ENCODE measurements at regions not wholly inside any gene's neighbourhood (a gene's known extent, or its start where the extent isn't known, plus 50 kb on each side); places are given as distances from the start of the nearest gene placed in this dataset.

GRCh38 chr2:7279421-7279949 lies 362.3 kb downstream of the RNF144A start:
- Histone ChIP-seq H3K4me3 (no peak overlapping the region), H3K27ac (no peak overlapping the region)

DNA sequence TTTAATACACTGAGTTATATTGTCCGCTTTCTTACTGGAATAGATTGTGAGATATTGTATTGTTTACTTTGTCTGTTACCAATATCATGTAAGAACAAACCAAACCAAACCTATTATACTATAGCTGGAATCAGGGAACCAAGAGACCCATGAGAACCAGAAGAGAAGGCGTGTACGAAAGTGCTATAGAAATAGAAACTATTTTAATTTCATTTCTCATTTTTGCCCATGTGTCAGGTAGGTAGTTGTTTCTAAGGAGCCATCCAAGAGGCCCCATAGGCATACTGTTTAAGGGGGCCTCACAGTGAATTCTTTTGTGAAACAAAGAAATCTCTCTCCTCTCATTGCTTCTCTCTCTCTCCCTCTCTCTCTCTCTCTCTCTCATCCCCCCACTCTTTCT lies 363.6 kb downstream of the RNF144A start:
- H3K27ac ChIP-seq, result no peak overlapping the region
- H3K4me3 ChIP-seq, result no peak overlapping the region

GRCh38 chr2:7281231-7282201 lies 364.3 kb downstream of the RNF144A start:
- H3K27ac ChIP-seq, result no peak overlapping the region
- H3K4me3 ChIP-seq, result no peak overlapping the region

DNA sequence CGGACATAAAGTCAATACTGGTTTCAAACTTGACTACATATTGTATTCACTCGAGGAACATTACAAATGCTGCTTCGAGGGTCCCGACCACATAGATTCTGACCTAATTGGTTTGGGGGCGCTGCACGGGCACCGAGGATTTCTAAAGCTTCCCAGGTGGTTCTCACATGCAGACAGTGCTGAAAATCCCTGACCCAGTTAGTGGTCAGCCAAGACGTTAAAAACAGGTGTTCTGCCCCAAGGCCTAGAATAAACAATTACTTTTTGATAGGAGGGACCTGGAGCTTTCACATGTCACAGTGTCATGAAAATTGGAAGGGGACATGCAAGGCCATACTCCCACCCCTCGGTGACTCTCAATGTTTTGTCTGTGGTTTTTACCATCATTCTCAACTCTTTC lies 368.9 kb downstream of the RNF144A start:
- no peak overlapping the region for H3K27ac ChIP-seq

DNA sequence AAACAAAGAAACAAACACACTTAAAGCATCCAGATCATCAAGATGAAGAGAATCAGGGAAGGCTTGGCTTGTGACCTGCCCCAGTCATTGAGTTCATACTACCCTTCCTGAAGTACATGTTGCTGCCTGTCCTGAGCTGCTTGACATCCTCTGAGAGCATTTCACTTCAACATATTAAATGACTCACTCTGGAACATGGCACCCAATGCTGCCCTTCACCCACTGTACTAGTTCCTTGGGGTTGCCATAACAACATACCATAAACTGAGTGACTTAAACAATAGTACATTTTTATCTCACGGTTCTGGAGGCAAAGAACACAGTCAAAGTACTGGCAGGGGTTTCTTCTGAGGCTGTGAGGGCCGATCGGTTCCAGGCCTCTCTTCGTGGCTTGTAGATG lies 371.3 kb downstream of the RNF144A start:
- no peak overlapping the region for H3K27ac ChIP-seq
- no peak overlapping the region for H3K4me3 ChIP-seq

More for the DNA sequence above, 368.9 kb downstream of the RNF144A start:
- no peak overlapping the region for H3K4me3 ChIP-seq

DNA sequence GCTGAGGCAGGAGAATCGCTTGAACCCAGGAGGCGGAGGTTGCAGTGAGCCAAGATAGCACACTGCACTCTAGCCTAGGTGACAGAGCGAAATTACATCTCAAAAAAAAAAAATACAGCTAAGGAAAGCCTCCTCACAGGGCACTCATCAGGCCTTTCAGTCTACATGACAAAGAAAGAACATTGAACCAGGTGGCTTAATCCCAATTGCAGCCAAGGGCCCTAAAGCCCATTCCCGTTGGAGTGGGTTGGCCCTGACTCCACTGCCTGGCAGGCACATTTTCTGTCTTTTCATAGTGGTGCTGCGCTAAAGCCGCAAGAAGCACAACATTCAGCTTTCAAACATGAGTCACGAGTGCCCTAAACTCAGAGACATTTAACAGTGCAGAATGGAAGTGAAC lies 372.5 kb downstream of the RNF144A start:
- Histone ChIP-seq H3K4me3 (no peak overlapping the region), H3K27ac (no peak overlapping the region)

GRCh38 chr2:7292154-7292691 lies 375.0 kb downstream of the RNF144A start:
- H3K4me3 ChIP-seq, result no peak overlapping the region
- H3K27ac ChIP-seq, result no peak overlapping the region

GRCh38 chr2:7309582-7309981 lies 392.4 kb downstream of the RNF144A start:
- no peak overlapping the region for H3K4me3 ChIP-seq

GRCh38 chr2:7324706-7325105 lies 407.5 kb downstream of the RNF144A start:
- Histone ChIP-seq H3K4me3 (no peak overlapping the region), H3K27ac (no peak overlapping the region)

More at GRCh38 chr2:7309582-7309981, 392.4 kb downstream of the RNF144A start:
- H3K27ac ChIP-seq, result no peak overlapping the region

DNA sequence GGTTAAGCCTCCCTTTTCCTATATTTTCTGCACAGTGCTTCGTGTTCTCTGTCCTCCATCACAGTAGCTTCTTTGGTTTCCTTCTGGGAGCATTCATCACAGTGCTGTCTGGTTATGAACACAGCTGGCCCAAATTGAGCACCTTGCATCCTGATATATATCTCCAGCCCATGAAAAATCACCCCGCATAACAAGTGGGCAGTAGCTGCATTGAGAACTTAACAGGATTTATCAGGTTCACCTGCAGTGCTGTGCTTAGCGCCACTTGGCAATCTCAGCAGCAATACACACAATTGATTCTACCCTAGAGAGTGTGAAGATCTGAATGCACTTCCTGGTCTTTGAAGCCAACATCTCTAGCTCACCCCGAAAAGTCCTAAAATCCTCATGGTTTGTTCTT lies 408.0 kb downstream of the RNF144A start:
- no peak overlapping the region for H3K27ac ChIP-seq

GRCh38 chr2:7329465-7329864 lies 412.3 kb downstream of the RNF144A start:
- Histone ChIP-seq H3K4me3 (no peak overlapping the region), H3K27ac (no peak overlapping the region)

More for the DNA sequence above, 408.0 kb downstream of the RNF144A start:
- H3K4me3 ChIP-seq, result no peak overlapping the region

DNA sequence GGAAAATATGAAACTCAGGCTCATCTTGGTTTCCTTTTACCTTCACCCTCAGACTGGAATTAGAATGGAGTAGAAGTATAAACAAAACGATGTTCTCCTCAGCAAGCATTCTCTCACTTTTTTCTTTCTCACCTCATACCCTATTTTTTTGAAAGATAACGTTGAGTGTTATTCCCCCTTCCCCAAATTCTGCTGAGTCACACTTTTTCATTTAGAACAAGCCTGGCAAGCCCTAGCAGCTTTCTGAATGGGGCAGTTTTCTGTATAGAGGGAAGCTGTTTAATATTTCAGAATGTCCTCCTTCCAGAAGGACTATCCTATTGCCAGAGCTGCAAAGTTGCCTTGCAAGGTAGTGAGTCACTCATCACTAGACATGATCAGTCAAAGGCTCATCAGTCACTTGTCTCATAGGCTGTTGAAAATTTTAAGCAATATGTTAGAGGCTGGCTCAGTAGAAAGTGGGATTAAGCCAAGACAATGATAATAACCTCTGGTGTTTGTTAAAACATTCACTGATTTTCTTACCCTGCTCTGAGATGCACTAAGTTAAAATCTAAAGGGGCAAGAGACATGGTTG lies 416.1 kb downstream of the RNF144A start:
- H3K4me3 ChIP-seq, result no peak overlapping the region
- no peak overlapping the region for H3K27ac ChIP-seq

DNA sequence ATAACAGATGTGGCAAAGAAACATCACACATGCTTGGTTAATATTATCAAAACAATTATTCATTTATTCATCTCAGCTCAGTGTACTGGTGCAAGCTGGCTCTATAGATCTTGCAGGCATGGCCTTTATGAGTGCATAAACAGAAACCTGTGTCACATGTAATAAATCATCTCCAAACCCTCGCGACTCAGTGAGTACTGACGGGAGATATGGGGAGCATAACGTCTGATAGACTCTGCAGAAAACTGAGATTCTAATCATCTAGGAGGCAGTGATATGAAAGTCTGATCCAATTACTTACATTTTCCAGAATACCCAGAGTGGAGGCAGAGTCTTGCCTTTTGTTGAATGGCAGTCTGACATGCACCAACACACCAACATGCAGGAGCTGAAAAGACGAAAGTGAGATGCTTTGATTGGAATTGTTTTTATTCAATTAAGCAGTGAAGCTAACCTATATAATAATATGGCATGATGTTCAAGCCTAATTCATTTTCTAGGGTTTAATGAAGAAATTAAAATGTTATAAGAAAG lies 416.8 kb downstream of the RNF144A start:
- Histone ChIP-seq H3K4me3 (no peak overlapping the region), H3K27ac (no peak overlapping the region)

GRCh38 chr2:7338961-7339360 lies 421.7 kb downstream of the RNF144A start:
- Histone ChIP-seq H3K27ac (no peak overlapping the region), H3K4me3 (no peak overlapping the region)

DNA sequence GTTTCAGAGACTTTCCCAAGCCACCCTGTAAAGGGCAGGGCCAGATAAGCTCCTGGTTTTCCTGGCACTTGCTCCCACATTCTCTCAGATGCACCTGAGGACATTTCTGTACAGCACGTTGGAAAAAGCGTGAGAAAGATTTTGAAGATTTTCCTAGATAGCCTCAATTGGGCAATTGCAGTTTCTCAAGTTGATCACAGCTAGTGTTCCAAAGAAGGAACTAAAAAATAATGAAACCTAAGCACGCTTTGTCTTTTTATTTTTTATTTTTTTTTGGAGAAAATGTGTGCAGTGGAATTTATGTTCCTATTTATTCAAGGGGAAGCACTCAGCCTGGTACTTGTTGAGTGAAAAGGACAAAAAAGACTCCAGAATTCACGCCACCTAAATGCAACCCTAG lies 429.1 kb downstream of the RNF144A start:
- no peak overlapping the region for H3K27ac ChIP-seq
- no peak overlapping the region for H3K4me3 ChIP-seq

DNA sequence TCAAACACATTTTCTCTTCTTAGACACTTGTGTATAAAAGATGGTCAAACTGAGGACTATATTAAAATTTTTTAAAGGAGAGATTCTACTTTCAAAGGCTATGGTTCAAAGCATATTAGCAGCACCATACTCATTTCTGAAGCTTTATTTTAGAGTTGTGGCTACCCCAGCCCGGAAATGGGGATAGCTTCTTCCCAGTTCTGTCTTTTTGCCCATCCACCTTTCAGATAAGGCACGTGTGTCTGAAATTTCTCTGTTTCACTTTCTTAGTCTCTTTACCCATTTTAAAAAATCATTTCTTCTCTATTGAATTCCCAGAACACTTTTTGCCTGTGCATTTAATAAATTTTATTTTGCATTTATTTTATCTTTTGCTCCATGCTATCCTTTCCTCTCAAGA lies 431.5 kb downstream of the RNF144A start:
- H3K27ac ChIP-seq, result no peak overlapping the region
- no peak overlapping the region for H3K4me3 ChIP-seq

DNA sequence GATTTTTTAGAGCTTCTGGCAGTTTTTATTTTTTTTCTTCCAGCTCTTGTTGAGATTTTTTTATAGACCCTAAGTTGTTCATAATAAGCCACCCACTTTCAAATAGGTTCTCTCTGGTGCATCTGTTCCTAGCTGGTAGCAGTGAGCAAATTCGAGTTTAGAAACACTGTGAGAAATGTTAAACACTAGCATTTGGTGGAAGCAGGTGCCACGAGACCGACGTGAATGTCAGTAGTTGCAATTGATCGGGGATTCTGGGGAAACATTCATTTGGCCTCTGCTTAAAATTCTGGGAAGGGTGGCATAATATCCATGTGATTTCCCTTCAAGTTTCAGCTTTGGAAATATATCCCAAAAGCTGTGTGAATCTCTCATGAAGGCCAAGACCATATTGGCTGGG lies 435.0 kb downstream of the RNF144A start:
- H3K27ac ChIP-seq, result no peak overlapping the region
- no peak overlapping the region for H3K4me3 ChIP-seq

- H3K4me3 ChIP-seq, result no peak overlapping the region
- H3K27ac ChIP-seq, result no peak overlapping the region
These were observed 436.4 kb downstream of the RNF144A start for GRCh38 chr2:7353571-7353970.

GRCh38 chr2:7355781-7356180 lies 438.6 kb downstream of the RNF144A start:
- Histone ChIP-seq H3K4me3 (no peak overlapping the region), H3K27ac (no peak overlapping the region)

GRCh38 chr2:7356909-7357584 lies 439.8 kb downstream of the RNF144A start:
- no peak overlapping the region for H3K4me3 ChIP-seq
- no peak overlapping the region for H3K27ac ChIP-seq
